ES-I3 (cell line): ENCODE measurements at regions not wholly inside any gene's neighbourhood (a gene's known extent, or its start where the extent isn't known, plus 50 kb on each side); places are given as distances from the start of the nearest gene placed in this dataset.
"Not testable (repeated sequence)": the region's sequence is repeated elsewhere in the genome, so short reads cannot be mapped to it uniquely, and the experiment has no call there.

ENCODE experiments used
- H3K36me3 ChIP-seq: 2 replicates; pipeline ENCODE4 v1.6.1; 2013; ENCODE audit warnings: mild to moderate bottlenecking, low read length, control low read depth, moderate library complexity; ENCODE audit not compliant: insufficient read depth
- H3K4me1 ChIP-seq: 2 replicates; pipeline ENCODE4 v1.6.1; 2013; ENCODE audit warnings: mild to moderate bottlenecking, control low read depth, low read length; ENCODE audit not compliant: insufficient read depth
- H3K9ac ChIP-seq: 2 replicates; pipeline ENCODE4 v1.6.1; 2013; ENCODE audit warnings: low read depth, mild to moderate bottlenecking, low read length, moderate library complexity
- H3K9me3 ChIP-seq: 2 replicates; pipeline ENCODE4 v1.6.1; 2013; ENCODE audit warnings: mild to moderate bottlenecking, low read length, moderate library complexity; ENCODE audit not compliant: control insufficient read depth, insufficient read depth

DNA sequence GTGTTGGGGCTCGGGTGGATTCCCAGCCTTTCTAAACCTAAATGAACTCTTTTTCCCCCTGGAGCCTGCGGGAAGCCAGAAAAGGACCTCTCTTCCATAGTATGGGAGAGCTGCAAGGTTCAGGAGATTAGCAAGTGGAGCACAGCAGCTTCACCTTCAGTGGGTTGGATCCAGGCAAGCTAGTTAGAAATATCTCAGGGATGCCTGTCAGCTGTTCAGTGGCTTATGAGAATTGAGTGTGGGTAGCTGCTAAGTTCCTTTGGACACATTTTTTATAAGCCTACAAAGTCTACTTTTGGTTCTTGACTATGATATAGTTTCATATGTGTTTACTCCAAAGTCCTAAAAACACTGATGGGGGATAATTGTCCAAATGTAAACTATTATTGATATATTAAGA is 642.1 kb downstream of the EPM2A start:
- no peaks in the 10 kb centered on the region for H3K36me3 ChIP-seq
- H3K9ac ChIP-seq, result no peak overlapping the region
- H3K4me1 ChIP-seq, result no peaks in the 10 kb centered on the region
- H3K9me3 ChIP-seq, result peaks cover 7% of the 10 kb centered on the region

DNA sequence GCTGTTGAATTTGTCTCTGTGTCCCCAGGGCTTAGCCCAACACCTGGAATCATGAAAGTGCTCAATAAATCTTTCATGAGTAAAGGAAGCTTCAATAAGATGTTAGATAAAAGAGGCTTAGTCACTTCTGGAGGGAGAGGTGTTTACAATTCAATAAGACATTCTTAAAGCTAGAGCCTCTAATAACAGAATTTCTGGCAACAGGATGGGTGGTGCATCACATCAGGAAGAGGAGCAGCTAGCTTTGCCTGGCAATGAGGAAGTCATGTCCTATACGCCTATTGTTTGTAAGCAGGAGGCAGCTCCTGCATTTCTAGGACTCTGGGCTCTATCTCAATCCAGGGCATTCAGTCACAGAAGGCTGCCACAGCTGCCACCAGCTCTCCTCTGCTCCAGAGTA is 638.5 kb downstream of the EPM2A start:
- Histone ChIP-seq H3K9ac (no peak overlapping the region), H3K36me3 (no peaks in the 10 kb centered on the region), H3K4me1 (no peaks in the 10 kb centered on the region), H3K9me3 (peaks cover 7% of the 10 kb centered on the region)

DNA sequence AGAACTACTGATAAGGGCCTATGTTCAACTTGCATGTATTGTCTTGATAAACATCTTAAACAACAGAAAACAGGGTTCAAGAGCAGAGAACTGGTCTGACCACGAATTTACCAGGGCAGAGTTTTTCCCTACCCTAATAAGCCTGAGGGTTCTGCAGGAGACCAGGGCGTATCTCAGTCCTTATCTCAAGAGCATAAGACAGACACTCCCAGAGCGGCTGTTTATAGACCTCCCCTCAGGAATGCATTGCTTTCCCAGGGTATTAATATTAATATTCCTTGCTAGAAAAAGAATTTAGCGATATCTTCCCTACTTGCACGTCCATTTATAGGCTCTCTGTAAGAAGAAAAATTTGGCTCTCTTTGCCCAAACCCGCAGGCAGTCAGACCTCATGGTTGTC is 637.2 kb downstream of the EPM2A start:
- H3K36me3 ChIP-seq, H3K9ac ChIP-seq, H3K9me3 ChIP-seq, H3K4me1 ChIP-seq: not testable (repeated sequence)

DNA sequence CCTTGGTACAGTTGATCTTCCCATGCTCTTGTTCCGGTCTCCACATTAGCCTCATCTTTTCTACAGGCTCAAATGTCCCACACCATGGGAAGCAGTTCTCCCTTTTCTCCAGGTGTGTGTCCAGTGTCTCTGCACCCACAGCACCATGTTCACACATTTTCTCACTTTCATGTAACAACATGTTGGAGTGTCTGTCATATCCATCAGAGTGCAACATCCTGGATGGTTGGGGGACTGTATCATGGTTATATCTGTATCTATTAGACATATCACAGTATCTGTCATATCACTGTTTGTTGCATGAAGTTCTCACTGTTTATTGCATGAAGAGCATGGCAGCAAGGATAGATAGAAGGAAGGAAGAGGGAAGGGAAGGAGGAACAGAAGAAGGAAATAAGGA is 635.6 kb downstream of the EPM2A start:
- Histone ChIP-seq H3K36me3 (no peaks in the 10 kb centered on the region), H3K9ac (no peak overlapping the region), H3K4me1 (no peaks in the 10 kb centered on the region), H3K9me3 (peaks cover 7% of the 10 kb centered on the region)

DNA sequence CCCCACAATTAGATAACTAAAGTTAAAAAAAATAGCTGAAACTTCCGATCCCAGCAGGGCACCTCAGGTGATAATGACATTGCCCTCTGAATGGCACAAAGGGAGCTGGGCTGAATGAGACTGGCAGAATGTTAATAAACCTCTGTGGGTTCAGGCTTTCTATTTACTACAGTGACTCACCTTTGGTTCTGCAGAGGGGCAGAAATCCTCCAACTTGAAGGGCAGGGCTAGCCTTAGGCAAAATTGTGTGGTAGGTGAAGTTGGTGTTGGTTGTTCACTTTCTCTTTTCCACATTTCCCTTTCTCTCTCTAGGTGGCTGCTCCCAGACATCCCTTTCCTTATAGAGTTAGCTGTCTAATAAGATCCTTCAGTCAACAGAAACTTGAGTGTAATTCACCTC is 625.2 kb downstream of the EPM2A start:
- Histone ChIP-seq H3K9me3 (peaks cover 3% of the 10 kb centered on the region; the same call in 1 of the 2 replicates), H3K4me1 (peaks cover 3% of the 10 kb centered on the region; the same call in 1 of the 2 replicates), H3K9ac (no peak overlapping the region), H3K36me3 (no peaks in the 10 kb centered on the region)

DNA sequence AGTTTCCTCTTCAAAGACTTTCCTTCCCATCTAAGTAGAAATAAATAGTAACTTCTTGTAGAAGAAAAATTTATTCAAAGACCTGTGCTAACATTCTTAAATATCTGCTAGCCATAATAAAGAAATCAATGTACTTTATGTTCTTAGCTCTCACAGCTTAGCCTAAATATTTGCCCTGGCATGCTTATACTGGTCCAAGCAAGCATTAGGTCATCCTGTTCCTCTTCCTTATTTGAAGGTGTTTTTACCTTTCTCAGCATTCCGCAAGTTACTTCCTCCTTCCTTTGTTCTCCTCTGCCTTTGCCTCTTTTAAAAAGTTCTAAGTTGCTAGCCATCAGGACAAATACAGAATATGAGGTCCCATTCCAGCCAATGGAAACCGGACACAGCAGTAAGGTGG is 623.9 kb downstream of the EPM2A start:
- not testable (repeated sequence) for H3K9ac ChIP-seq, H3K36me3 ChIP-seq, H3K4me1 ChIP-seq, H3K9me3 ChIP-seq

DNA sequence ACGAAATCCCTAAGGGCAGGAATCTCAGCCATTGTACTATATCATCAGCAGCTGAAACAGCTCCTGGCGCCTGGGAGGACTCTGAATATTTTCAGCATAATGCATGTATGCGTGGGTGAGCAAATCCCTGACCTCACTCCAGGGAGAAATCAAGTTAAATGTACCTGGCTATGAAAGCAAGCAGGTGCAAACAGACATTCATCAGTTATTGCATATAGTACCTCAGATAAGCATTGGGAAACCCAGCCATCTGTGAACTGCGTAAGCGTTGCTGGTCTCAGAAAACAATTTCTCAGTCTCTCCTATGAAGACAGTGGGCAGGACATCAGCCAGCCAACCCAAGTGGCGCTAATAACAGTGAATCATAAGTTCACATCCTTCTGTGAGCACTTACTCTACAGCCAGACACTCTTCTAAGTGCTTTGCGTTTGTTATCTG is 622.6 kb downstream of the EPM2A start:
- H3K9ac ChIP-seq, result no peak overlapping the region
- H3K4me1 ChIP-seq, result peaks cover 3% of the 10 kb centered on the region; the same call in 1 of the 2 replicates
- H3K9me3 ChIP-seq, result peaks cover 3% of the 10 kb centered on the region; the same call in 1 of the 2 replicates
- H3K36me3 ChIP-seq, result no peaks in the 10 kb centered on the region

DNA sequence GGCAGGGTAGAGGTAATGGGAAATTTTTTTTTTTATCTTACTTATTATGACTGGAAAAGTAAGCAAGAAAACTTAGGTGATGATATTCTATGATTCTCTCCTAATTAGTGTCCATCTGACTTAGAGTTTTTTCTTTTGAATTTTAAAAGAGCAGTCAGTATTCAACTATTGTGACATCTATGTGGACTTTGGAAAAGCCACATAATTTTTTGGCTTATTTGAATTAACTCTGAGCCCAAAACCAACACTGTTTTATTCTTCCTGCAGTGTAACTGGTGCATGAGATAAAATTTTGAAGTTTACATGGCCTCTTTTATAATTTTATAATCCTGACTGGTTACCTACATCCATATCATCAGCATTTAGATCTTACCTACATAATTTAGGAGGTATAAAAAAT is 619.7 kb downstream of the EPM2A start:
- Histone ChIP-seq H3K9me3 (peaks cover 3% of the 10 kb centered on the region; the same call in 1 of the 2 replicates), H3K9ac (no peak overlapping the region), H3K4me1 (no peaks in the 10 kb centered on the region), H3K36me3 (no peaks in the 10 kb centered on the region)

DNA sequence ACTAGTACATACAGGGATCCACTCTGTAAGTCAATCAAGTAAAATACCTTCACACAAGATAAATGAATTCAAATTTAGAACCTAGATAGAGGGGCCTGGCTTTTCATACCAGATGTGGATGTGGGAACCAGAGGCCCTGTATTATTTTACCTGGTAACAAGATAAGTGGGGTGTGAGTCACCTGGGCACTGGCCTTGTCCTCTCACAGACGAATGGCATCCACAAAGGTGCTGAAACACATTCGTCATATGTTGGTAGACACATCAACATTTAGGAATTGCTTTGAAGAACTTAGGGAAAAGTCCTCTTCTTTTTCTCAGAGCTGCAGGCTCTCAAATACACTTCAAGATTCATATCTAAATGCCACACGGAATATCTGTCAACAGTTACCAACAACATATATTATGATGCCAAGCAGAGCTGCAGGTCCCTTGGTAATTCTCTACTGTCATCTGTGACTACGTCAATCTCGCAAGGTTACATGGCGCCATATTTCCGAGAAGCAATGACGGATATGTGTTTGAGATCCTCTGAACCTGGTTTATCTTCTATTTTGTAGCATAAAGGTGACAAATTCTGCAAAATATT is 618.6 kb downstream of the EPM2A start:
- no peaks in the 10 kb centered on the region for H3K36me3 ChIP-seq
- H3K4me1 ChIP-seq, result no peaks in the 10 kb centered on the region
- H3K9ac ChIP-seq, result no peak overlapping the region
- H3K9me3 ChIP-seq, result peaks cover 3% of the 10 kb centered on the region; the same call in 1 of the 2 replicates

DNA sequence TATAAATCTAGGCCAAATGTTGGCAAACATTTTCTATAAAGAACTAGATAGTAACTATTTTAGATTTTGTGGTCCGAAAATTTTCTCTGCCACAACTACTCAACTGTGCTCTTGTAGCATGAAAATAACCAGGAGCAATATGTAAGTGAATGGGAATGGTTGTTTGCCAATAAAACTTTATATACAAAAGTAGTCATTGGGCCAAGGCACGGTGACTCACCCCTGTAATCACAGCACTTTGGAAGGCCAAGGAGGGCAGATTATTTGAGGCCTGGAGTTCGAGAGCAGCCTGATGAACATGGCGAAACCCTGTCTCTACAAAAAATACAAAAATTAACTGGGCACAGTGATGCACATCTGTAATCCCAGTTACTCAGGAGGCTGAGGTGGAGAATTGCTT is 617.1 kb downstream of the EPM2A start:
- no peaks in the 10 kb centered on the region for H3K9me3 ChIP-seq
- H3K9ac ChIP-seq, result no peak overlapping the region
- no peaks in the 10 kb centered on the region for H3K36me3 ChIP-seq
- H3K4me1 ChIP-seq, result no peaks in the 10 kb centered on the region

DNA sequence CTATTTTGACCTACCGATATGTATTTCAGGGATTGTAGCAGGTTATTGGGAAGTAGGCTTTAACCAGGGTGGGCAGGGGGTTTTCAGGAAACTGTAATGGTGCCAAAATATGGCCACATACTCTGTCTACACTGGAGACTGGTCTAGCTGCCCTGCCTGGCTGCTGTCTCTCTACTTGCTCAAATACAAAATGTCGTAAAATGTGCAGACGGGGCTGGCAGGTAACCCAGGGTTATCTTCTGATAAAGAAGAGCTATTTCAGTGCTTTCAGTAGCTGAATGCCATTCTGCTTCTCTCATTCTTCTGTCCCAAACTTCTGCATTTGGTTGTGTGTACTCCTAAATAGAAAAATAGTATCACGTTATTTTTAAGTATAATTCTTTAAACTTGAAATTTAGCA is 616.2 kb downstream of the EPM2A start:
- H3K9me3 ChIP-seq, result no peaks in the 10 kb centered on the region
- H3K4me1 ChIP-seq, result no peaks in the 10 kb centered on the region
- no peaks in the 10 kb centered on the region for H3K36me3 ChIP-seq
- H3K9ac ChIP-seq, result no peak overlapping the region

DNA sequence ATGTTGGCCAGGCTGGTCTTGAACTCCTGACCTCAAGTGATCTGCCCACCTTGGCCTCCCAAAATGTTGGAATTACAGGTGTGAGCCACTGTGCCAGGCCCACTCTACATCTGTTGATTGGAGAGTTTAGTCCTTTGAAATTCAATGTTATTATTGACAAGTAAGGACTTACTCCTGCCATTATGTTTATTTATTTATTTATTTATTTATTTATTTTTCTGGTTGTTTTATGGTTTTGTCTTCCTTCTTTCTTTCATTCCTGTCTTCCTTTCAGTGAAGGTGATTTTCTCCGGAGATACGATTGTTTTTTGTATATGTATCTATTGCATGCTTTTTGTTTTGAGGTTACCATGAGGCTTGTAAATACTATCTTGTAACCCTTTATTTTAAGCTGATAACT is 602.6 kb downstream of the EPM2A start:
- H3K9ac ChIP-seq, result no peak overlapping the region
- no peaks in the 10 kb centered on the region for H3K36me3 ChIP-seq
- peaks cover 2% of the 10 kb centered on the region; the same call in 1 of the 2 replicates for H3K9me3 ChIP-seq
- H3K4me1 ChIP-seq, result no peaks in the 10 kb centered on the region

DNA sequence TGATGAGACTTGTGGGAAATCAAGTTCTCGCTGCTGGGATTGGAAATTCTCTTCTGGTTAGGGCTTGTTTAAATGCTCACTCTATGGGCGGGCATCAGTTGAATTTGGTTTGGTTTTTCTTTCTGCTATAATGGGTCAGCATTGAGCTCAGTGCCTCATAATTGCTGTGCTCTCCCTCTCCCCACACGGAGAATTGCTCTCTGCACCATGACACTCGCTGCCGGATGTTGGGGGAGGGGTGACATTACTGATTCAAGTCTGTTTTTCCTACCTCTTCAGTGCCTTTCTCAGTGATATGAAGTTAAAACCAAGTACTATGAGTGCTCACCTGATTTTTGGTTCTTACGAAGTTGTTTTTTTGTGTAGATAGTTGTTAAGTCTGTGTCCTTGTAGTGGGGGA is 599.6 kb downstream of the EPM2A start:
- Histone ChIP-seq H3K9me3 (peaks cover 2% of the 10 kb centered on the region; the same call in 1 of the 2 replicates), H3K4me1 (no peaks in the 10 kb centered on the region), H3K36me3 (no peaks in the 10 kb centered on the region), H3K9ac (no peak overlapping the region)

DNA sequence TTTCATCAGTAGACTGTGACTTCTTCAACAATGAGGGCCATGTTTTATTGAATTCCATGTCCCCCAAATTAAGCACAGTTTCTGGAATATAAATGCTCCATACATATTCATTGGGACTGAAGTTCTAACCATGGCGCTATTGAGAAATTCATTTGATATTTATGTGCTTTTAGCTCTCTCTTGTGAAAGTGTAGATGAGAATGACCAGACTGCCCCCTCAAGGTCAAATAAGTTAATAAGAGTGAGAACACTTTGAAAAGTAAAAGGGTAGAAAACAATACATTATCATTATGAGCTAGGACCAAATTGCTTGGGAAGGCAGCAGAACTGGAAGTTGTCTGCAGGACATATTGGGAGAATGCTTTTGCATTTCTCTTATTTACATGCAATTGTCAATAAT is 597.9 kb downstream of the EPM2A start:
- Histone ChIP-seq H3K9me3 (peaks cover 2% of the 10 kb centered on the region; the same call in 1 of the 2 replicates), H3K36me3 (no peaks in the 10 kb centered on the region)

DNA sequence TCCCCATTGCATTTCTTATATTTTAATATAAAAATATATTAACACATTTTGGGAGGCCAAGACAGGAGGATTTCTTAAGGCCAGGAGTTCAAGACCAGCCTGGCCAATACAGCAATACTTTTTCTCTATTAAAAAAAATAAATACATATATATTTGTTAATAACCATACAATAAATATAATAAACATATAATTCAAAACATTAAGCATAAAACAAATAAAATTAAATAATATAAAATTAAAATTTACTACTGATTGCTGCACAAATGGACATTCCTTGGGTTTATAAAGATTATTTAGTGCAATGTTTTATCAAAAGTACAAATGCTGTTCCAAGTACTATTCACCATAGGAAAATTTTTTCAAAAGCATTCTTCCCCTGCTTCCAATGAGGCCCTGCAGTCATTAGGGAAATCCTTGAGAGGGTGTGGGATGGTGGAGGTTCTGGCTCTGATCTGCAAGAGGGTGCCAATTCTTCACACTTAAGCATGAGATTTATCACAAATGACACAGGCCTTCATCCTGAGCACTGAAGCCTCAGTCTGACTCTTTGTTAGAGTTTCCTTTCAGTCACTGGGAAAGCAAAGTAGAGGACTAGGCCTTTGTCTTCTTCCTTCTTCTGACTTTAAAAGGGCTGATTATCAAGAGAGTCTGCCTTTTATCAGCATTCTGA is 596.7 kb downstream of the EPM2A start:
- no peaks in the 10 kb centered on the region for H3K36me3 ChIP-seq
- peaks cover 2% of the 10 kb centered on the region; the same call in 1 of the 2 replicates for H3K9me3 ChIP-seq
- no peaks in the 10 kb centered on the region for H3K4me1 ChIP-seq
- no peak overlapping the region for H3K9ac ChIP-seq

More for the DNA sequence above, 597.9 kb downstream of the EPM2A start:
- Histone ChIP-seq H3K4me1 (no peaks in the 10 kb centered on the region), H3K9ac (no peak overlapping the region)
